Esophagus squamous epithelium (tissue), 5 donors: ENCODE measurements at regions not wholly inside any gene's neighbourhood (a gene's known extent, or its start where the extent isn't known, plus 50 kb on each side); places are given as distances from the start of the nearest gene placed in this dataset.

Source experiments
- DNase-seq: peaks from one replicate; lab custom pipeline; 2025; lab: John Stamatoyannopoulos, UW
- H3K27ac ChIP-seq, 4 donors: fragments of 200-600 bp; sonication (generic); one replicate each; pipeline ENCODE4 v1.5.1; 2016 to 2019; ENCODE audit warnings: mild to moderate bottlenecking in 1 of 4
- H3K27me3 ChIP-seq, 4 donors: fragments of 200-600 bp; sonication (generic); 1 replicate in 3 of 4; 2 replicates in 1 of 4; pipeline versions ENCODE4 v1.5.1 to v1.6.0; 2017 to 2021; ENCODE audit warnings: antibody characterized with exemption in 1 of 4
- H3K36me3 ChIP-seq, 3 donors: fragments of 200-600 bp; sonication (generic); one replicate each; pipeline ENCODE4 v1.5.1; 2016 to 2019
- H3K4me1 ChIP-seq, 3 donors: fragments of 200-600 bp; sonication (generic); one replicate each; pipeline ENCODE4 v1.5.1; 2017 to 2019
- H3K4me3 ChIP-seq, 4 donors: fragments of 200-600 bp; sonication (generic); 1 replicate in 3 of 4; 2 replicates in 1 of 4; pipeline ENCODE4 v1.5.1; 2016 to 2019; ENCODE audit warnings: mild to moderate bottlenecking in 2 of 4, moderate library complexity in 1 of 4
- H3K9me3 ChIP-seq, 3 donors: fragments of 200-600 bp; sonication (generic); one replicate each; pipeline ENCODE4 v1.5.1; 2016 to 2019
- CTCF ChIP-seq, 6 experiments: fragments of 450-650 bp in 4 of 6; fragments of 200-600 bp in 2 of 6; sonication (generic) in 2 of 6; IDR thresholded peaks; one replicate each; pipeline ENCODE4 v1.5.1; 2016 to 2019; ENCODE audit warnings: antibody characterized with exemption in 6 of 6, mild to moderate bottlenecking in 4 of 6, moderate library complexity in 4 of 6
- POLR2A ChIP-seq, 4 donors: fragments of 450-650 bp; IDR thresholded peaks; one replicate each; pipeline ENCODE4 v1.6.1; 2017; ENCODE audit warnings: antibody characterized with exemption in 4 of 4, mild to moderate bottlenecking in 4 of 4, moderate library complexity in 3 of 4
- WGBS, 2 donors: methylation state at CpG; one replicate each; pipeline ENCODE4 v1.1.5; 2018; 5-methylcytosine and 5-hydroxymethylcytosine counted together
- intact Hi-C: fragments of 100-400 bp; cut with DNase I; formaldehyde crosslinking; loops from one replicate; pipeline ENCODE4 v1.15.0; 2022
- donor health status: DM: yes; HTN: yes; CAD: no.

GRCh38 chr4:120238277-120238973 lies 171.8 kb upstream of the MAD2L1 start:
- intact Hi-C loops: no loop called here

GRCh38 chr4:120236873-120237272 lies 170.2 kb upstream of the MAD2L1 start:
- H3K9me3 ChIP-seq: no peaks in the 10 kb centered on the region
- no peaks in the 10 kb centered on the region for H3K4me1 ChIP-seq
- no peaks in the 10 kb centered on the region for H3K27me3 ChIP-seq
- H3K4me3 ChIP-seq: no peak overlapping the region
- no peak for TF ChIP-seq POLR2A (IDR thresholded peaks at IDR 0.05)
- no peak for TF ChIP-seq CTCF (IDR thresholded peaks at IDR 0.05)
- WGBS, 2 donors: 81 to 85% methylated on average over 5 of the region's 5 CpGs
- no peak for DNase-seq
- H3K36me3 ChIP-seq: no peaks in the 10 kb centered on the region
- H3K27ac ChIP-seq: no peak overlapping the region
- intact Hi-C loops: no loop called here

More at GRCh38 chr4:120238277-120238973, 171.8 kb upstream of the MAD2L1 start:
- Histone ChIP-seq H3K36me3 (no peaks in the 10 kb centered on the region), H3K27ac (no peak overlapping the region), H3K4me1 (no peaks in the 10 kb centered on the region), H3K27me3 (no peaks in the 10 kb centered on the region), H3K9me3 (no peaks in the 10 kb centered on the region), H3K4me3 (no peak overlapping the region)
- TF ChIP-seq POLR2A (IDR thresholded peaks at IDR 0.05): no peak
- TF ChIP-seq CTCF (IDR thresholded peaks at IDR 0.05): no peak
- 63 to 87% methylated on average over 3 to 5 of the region's 5 CpGs for WGBS, 2 donors
- no peak for DNase-seq

GRCh38 chr4:120232050-120232449 lies 165.4 kb upstream of the MAD2L1 start:
- intact Hi-C loops: no loop called here
- WGBS, 2 donors: 0 to 39% methylated on average over 1 of the region's 1 CpG
- no peak for DNase-seq

GRCh38 chr4:120228086-120228485 lies 161.4 kb upstream of the MAD2L1 start:
- TF ChIP-seq CTCF (IDR thresholded peaks at IDR 0.05) (no peak), POLR2A (IDR thresholded peaks at IDR 0.05) (no peak)
- Histone ChIP-seq H3K36me3 (no peaks in the 10 kb centered on the region), H3K9me3 (no peaks in the 10 kb centered on the region), H3K4me3 (no peak overlapping the region), H3K4me1 (no peaks in the 10 kb centered on the region), H3K27ac (no peak overlapping the region), H3K27me3 (no peaks in the 10 kb centered on the region)
- no peak for DNase-seq
- WGBS, 2 donors: 3 to 9% methylated on average over 1 of the region's 1 CpG
- intact Hi-C loops: no loop called here

More at GRCh38 chr4:120232050-120232449, 165.4 kb upstream of the MAD2L1 start:
- TF ChIP-seq CTCF (IDR thresholded peaks at IDR 0.05) (no peak), POLR2A (IDR thresholded peaks at IDR 0.05) (no peak)
- Histone ChIP-seq H3K27ac (no peak overlapping the region), H3K4me1 (no peaks in the 10 kb centered on the region), H3K27me3 (no peaks in the 10 kb centered on the region), H3K36me3 (no peaks in the 10 kb centered on the region), H3K4me3 (no peak overlapping the region), H3K9me3 (no peaks in the 10 kb centered on the region)

GRCh38 chr4:120227554-120227953 lies 160.9 kb upstream of the MAD2L1 start:
- DNase-seq: no peak

More at GRCh38 chr4:120227554-120227953, 160.9 kb upstream of the MAD2L1 start:
- Histone ChIP-seq H3K4me1 (no peaks in the 10 kb centered on the region), H3K4me3 (no peak overlapping the region), H3K27ac (no peak overlapping the region), H3K27me3 (no peaks in the 10 kb centered on the region), H3K36me3 (no peaks in the 10 kb centered on the region), H3K9me3 (no peaks in the 10 kb centered on the region)
- TF ChIP-seq CTCF (IDR thresholded peaks at IDR 0.05) (no peak), POLR2A (IDR thresholded peaks at IDR 0.05) (no peak)
- intact Hi-C loops: no loop called here
- 43 to 62% methylated on average over 1 of the region's 1 CpG for WGBS, 2 donors
